Neural progenitor cell (in vitro differentiated cells): ENCODE measurements at regions not wholly inside any gene's neighbourhood (a gene's known extent, or its start where the extent isn't known, plus 50 kb on each side); places are given as distances from the start of the nearest gene placed in this dataset.

Experiments
- CTCF ChIP-seq: fragments of 200-600 bp; sonication (generic); IDR thresholded peaks from 2 replicates; pipeline ENCODE4 v1.5.1; 2017; ENCODE audit warnings: antibody characterized with exemption, mild to moderate bottlenecking
- EZH2 ChIP-seq: fragments of 200-600 bp; sonication (generic); IDR thresholded peaks from 2 replicates; pipeline ENCODE4 v1.6.1; 2017; ENCODE audit warnings: antibody characterized with exemption, mild to moderate bottlenecking, moderate library complexity
- EZH2phosphoT487 ChIP-seq: fragments of 200-600 bp; sonication (generic); IDR thresholded peaks from 2 replicates; pipeline ENCODE4 v1.6.1; 2017; ENCODE audit warnings: antibody characterized with exemption

DNA sequence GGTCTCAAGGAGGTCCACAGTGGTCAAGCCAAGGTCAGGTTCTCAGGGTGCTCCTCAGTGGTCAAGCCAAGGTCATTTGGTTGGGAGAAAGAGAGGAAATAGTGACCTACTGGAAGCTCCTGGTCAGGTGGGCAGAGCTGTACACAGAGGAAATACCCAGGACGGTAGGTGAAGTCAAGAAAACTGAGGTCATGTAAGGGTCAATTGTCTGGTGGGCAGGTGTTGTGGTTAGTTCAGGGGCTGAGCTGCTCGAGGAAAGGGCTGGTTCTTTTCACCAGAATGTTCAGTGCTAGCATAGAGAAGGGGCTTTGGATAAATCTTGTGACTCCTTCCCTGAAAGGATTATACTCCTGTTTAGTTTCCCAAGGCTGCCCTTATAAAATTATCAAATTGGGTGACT lies 540.5 kb downstream of the VRK1 start:
- TF ChIP-seq CTCF = no peak
- TF ChIP-seq EZH2phosphoT487 = no peak
- no peak for TF ChIP-seq EZH2
